Activated CD8-positive, alpha-beta memory T cell treated with anti-CD3 and anti-CD28 coated beads, Interleukin-2, amount 50 U/mL, for 1 hour (primary cell): ENCODE measurements at regions not wholly inside any gene's neighbourhood (a gene's known extent, or its start where the extent isn't known, plus 50 kb on each side); places are given as distances from the start of the nearest gene placed in this dataset.

ENCODE experiments used
- DNase-seq: peaks from one replicate; pipeline ENCODE4 v3.0.0-alpha.2; 2020; ENCODE audit errors: extremely low read depth

DNA sequence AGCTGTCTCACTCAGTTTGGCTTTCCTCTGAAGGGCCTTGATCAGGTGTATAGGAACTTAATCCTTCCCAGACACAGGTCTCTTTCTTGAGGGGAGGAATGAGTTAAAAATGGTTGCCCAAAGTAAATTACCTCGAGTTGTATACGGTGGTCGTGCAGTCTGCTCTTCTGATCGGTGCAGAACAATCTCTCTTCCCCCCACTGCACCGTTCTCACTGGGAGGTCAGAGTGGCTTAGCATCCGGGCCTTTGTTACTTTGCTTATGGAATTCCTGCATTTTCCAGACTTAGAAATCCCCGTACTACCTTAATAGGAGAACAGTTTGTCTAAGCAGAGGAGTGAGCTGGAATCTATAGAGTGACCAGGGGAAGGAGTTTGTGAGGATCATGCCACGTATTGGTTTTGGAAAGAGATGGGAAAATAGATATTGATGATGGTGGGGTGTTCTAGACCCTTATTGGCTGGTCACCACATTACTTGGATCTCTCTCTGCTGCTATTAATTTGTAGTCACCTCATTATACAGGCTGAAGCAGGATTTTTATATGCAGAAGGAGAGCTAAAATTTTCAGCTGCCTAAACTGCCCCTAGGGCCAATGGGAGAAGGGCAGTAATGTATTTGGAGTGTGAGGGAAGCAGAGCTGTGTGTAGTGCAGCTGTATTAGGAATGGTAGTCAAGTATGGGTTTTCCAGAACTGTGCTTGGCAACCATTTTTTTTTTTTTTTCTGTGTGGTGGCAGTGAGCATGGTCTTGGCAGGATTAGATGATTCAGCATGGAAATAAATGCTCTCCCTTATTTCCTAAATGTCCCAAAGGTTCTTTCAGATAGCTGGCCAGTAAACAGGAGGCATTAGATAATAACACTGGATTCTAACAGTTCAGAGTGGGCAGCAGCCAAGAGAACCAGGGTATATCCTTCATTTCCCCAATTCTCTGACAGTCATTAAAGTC lies 81.5 kb downstream of the NDUFS5 start:
- no peak for DNase-seq

DNA sequence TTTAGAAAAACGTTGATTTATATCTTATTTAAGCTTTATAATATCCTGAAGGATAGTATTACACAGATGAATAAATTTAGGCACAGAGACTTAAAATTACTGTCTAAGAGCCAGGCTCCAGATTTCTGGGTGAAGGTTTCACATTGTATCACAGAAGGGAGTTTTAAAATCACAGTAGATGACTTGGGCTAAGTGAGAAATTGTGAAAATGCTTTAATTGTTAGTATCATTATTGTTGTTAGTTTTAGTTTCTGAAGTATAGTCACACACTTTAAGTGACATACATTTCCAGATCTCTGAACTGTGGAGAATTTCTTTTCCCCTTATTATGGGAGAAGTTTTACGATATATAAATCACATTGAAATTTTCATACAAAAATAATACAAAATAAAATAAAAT lies 83.5 kb downstream of the NDUFS5 start:
- DNase-seq: no peak

DNA sequence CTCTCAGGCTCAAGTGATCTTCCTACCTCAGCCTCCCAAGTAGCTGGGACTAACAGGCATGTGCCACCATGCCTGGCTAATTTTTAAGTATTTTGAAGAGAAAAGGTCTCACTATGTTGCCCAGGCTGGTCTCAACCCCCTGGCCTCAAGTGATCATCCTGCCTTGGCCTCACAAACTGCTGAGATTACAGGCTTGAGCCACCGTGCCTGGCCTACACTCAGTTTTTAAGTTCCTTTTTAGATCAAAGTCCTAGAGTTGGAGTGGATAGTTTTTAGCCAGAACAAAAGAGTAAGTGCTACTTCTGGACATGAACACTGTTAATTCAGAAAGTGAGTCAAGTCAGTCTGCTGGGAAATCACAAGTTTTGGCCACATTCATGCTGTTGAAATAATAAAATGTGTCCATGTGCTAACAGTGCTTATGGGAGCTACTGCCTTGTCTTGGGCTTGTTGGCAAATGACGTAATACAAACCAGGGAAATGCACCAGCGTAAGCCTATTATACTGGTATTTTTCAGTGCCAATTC lies 84.2 kb downstream of the NDUFS5 start:
- no peak for DNase-seq

- no peak for DNase-seq
These were observed 84.7 kb downstream of the NDUFS5 start for GRCh38 chr1:39110882-39111281.

DNA sequence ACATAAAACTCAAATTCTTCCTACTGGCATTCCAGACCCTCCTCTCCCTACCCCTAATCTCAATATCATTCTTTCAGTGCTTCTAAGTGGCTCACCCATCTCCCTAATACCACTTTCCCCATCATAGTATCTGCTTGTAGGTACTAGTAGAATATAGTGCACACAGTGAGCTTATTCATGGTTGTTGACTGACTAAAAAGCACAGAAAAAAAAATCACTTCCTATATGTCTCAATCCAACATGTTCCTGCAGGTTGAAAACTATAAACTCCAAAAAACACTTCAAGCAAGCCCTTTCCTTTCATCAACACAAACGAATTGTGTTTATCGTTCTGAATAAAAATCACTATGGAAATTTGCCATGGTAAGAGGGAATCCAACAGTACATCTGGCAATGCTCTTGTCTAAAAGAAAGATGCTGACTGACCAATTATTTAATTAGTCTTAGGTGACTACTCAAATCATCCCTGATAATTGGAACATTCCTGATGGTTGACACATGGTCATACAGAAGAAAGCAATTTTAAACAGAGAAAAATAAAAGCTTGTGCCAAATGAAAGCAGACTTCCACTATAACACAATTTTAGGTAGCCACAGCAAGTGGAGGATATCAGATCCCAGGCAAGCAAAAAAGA lies 87.1 kb downstream of the NDUFS5 start:
- DNase-seq: no peak

GRCh38 chr1:39115271-39116110 lies 89.0 kb upstream of the MACF1 start:
- no peak for DNase-seq

DNA sequence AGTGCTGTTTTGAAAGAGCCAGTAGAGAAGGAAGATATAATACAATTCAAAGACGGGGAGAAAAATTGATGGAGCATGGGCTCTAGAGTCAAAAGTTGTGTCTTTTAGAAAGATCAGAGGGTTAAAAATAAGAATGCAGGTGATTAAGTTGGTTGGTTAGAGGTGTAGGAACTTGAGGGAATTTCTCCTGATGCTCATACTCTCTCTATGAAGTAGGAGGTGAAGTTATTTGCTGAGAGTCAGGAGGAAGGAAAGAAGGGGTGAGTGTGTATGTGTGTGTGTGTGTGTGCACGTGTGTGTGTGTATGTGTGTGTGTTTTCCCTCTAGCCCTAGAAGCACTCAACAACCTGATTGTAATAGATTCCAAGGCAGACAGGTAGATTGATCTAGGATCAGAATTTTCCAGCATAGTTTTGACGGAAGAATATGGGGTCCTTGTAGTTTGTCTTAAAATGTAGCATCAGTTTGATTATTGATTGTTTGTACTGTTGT lies 88.3 kb upstream of the MACF1 start:
- DNase-seq: no peak

GRCh38 chr1:39116860-39117728 lies 87.4 kb upstream of the MACF1 start:
- DNase-seq: no peak

DNA sequence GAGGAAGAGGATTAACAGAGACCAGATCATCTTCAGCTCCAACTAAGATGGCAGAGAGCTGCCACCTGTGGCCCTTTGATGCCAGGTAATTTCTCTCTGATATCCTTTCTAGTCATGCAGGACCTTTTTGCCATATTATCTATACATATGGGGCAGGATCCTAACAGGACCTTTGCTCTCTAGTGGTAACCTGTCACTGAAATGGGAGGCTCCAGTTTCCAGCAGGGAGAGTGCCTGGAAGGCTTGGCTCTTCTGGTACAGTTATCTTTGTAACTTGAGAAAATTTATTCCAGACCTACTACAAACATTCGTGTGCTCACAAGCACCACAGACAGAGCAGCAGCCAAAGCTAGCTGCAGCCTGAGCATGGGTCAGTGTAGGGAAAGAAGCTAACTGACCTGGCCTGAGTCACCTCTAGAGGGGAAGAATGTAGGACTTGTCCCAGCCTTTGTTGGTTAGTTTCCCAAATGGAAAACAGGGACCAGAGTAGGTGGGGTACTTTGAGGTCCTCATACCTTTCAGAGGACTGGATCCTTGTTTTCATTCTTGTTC lies 86.5 kb upstream of the MACF1 start:
- DNase-seq: no peak

DNA sequence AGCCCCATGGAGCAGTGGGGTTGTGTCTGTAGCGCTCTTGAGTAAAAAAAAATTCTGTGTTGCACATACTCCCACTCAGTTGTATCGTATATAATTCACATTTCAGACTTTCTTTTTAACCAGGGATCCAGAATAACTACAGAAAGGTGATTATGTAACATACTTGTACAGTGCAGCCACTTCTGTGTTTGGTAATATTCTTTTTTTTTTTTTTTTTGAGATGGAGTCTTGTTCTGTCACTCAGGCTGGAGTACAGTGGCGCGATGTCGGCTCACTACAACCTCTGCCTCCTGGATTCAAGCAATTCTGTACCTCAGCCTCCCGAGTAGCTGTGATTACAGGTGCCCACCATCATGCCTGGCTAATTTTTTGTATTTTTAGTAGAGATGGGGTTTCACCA lies 82.4 kb upstream of the MACF1 start:
- DNase-seq: no peak

DNA sequence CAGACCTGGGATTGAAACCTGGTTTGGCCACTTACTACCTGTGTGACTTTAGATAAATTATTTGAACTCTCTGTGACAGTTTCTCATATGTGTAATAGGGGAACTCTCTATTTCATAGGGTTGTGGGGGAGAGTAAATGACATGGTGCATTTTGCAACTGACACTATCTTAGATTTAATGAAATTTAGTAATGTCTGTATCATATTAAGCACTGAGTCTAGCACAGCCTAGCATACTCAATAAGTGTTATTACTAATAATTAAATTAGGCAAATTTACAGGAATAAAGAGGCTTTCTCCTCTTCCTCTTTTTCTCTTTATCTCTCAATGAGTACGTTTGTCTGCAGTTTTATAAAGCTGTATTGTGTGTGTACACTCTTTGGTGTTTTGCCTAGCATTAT lies 80.2 kb upstream of the MACF1 start:
- DNase-seq: no peak

DNA sequence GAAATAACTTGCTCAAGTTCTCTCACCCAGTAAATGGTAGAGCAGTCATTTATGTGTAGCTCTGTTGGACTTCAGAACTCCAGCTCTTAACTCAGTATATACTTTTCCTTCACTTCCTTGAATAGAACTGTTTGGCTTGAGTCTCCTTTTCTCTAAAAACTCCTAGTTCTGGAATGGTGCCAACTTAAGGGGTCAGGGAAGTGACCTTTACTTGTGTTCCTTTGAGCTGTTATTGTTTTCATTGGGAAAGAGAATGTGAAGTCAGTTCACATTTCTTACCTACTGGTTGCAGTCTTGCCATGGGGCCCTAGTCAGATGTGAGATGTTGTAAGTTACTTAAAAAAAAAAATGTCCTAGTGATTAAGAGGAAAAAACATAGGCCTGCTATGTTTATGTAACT lies 77.0 kb upstream of the MACF1 start:
- no peak for DNase-seq

DNA sequence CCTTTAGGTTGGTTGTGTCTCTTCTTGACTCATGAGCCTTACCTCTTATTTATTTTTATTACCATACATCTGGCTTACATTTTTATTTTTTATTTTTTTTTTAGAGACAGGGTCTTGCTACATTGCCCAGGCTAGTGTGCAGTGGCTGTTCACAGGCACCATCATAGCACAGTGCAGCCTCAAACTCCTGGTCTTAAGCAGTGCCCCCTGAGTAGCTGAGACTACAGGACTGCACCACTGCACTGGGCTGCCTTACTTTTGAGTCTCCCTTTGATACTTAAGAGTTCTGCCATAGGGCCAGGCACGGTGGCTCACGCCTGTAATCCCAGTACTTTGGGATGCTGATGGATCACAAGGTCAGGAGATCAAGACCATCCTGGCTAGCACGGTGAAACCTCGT lies 76.4 kb upstream of the MACF1 start:
- DNase-seq: no peak

- no peak for DNase-seq
These were observed 75.5 kb upstream of the MACF1 start for GRCh38 chr1:39128959-39129358.

- DNase-seq: no peak
These were observed 75.0 kb upstream of the MACF1 start for GRCh38 chr1:39129514-39129913.

DNA sequence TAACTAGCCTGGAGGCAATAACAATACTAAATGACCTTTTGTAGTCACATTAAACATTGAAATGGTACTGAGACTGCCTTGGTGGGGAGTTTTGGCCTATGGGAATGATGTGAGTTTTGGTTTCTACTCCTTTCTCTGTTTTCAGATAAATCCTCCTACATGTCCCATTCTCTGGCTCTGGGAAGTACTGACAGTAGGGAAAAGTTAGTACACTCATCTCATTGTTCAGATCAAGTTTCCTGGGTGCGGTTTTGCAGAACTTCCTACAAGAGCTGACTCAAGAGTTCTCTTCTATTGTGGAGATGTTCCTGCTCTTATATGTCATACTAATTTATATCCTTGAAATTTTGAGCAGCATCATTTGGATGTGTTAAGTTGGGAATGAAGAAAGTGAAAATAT lies 74.2 kb upstream of the MACF1 start:
- DNase-seq: no peak

- no peak for DNase-seq
These were observed 72.6 kb upstream of the MACF1 start for GRCh38 chr1:39131940-39132339.

GRCh38 chr1:39132505-39133339 lies 71.8 kb upstream of the MACF1 start:
- DNase-seq: no peak

DNA sequence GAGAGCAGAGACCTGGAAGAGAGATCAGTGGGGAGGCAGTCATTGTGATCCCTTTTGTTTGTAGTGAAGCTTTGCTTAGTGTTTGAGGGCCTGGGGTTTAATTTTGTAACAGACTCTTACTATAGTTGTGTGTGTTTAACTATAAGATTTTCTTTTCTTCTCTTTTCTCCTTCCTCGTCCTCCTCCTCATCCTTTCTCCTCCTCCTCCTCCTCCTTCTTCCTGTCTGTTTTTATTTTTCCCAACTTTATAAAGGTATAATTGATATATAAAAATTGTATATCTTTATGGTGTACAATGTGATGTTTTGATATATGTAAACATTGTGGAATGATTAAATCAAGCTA lies 71.2 kb upstream of the MACF1 start:
- no peak for DNase-seq

DNA sequence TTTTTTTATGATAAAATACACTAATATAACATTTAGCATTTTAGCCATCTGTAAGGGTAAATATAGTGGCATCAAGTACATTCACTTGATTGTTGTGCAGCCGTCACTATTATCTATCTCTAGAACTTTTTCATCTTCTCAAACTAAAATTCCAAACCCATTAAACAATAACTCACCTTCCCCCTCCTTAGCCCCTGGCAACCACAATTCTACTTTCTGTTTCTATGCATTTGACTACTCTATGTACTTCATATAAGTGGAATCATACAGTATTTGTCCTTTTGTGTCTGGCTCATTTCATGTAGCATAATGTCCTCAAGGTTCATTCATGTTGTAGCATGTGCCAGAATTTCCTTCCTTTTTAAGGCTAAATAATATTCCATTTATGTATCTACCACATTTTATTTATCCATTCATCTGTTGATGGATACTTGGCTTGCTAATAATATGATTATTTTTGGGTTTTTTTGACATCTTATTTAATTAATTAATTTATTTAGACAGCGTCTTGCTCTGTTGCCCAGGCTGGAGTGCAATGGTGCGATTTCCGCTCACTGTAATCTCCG lies 69.6 kb upstream of the MACF1 start:
- no peak for DNase-seq
